ENCODE measurements at regions not wholly inside any gene's neighbourhood (a gene's known extent, or its start where the extent isn't known, plus 50 kb on each side); places are given as distances from the start of the nearest gene placed in this dataset.
A peak's percentile ranks its signal among the peaks of the same experiment; 100 is the strongest.

GRCh38 chr5:116942622-116943021, 368.0 kb upstream of the SEMA6A start (continued):
- TF ChIP-seq ZNF462 (CRISPR knock-in tag; IDR thresholded peaks at IDR 0.05) (no peak), EZH2 (IDR thresholded peaks at IDR 0.05; ENCODE audit: low read depth, unreplicated experiment) (no peak), CREB1 (CRISPR knock-in tag; IDR thresholded peaks at IDR 0.05; ENCODE audit: low read depth) (no peak), EZH2phosphoT487 (IDR thresholded peaks at IDR 0.05; ENCODE audit: unreplicated experiment) (no peak)

GRCh38 chr5:116939641-116940040, 365.0 kb upstream of the SEMA6A start:
- H3F3A ChIP-seq (replicated peaks; ENCODE audit: low read depth) = 0 out of 2 replicates have a peak, but pooled peaks cover 10% of the 10 kb centered on the region
- H3K4me3 Mint-ChIP-seq = no peak overlapping the region
- H3K9me3 Mint-ChIP-seq = no peaks in the 10 kb centered on the region
- no peak overlapping the region for H2AFZ ChIP-seq
- TF ChIP-seq POLR2AphosphoS5 (IDR thresholded peaks at IDR 0.05; ENCODE audit: low read depth) (no peak), ETS1 (IDR thresholded peaks at IDR 0.05) (no peak), NANOG (IDR thresholded peaks at IDR 0.05; ENCODE audit: borderline replicate concordance) (no peak), EZH2phosphoT487 (IDR thresholded peaks at IDR 0.05; ENCODE audit: unreplicated experiment) (no peak), STAT1 (IDR thresholded peaks at IDR 0.05; ENCODE audit: unreplicated experiment) (no peak), ZNF114 (CRISPR knock-in tag; IDR thresholded peaks at IDR 0.05) (no peak), REST (IDR thresholded peaks at IDR 0.05; ENCODE audit: unreplicated experiment) (no peak)
- peaks cover 10% of the 10 kb centered on the region; the same call in 1 of the 2 replicates for H3K9me2 ChIP-seq (ENCODE audit: insufficient read depth)
- peaks cover 40% of the 10 kb centered on the region for H3K4me1 ChIP-seq (ENCODE audit: insufficient read depth)
- peak overlapping the region; percentile 21 for H3K4me2 ChIP-seq
- H3K4me1 Mint-ChIP-seq = peaks cover 38% of the 10 kb centered on the region
- H3K27me3 ChIP-seq (ENCODE audit: insufficient read depth) = no peaks in the 10 kb centered on the region
- DNase-seq (ENCODE audit: low spot score) (no peak), ATAC-seq (no peak)
- H3K27ac ChIP-seq (ENCODE audit: low read depth) = peak overlapping the region; percentile 91
- no peaks in the 10 kb centered on the region for H3K27me3 Mint-ChIP-seq (ENCODE audit: insufficient read depth, low read depth, poor library complexity)
- H3K4me3 ChIP-seq = no peak overlapping the region
- H3K36me3 Mint-ChIP-seq (ENCODE audit: low read depth) = no peaks in the 10 kb centered on the region
- no peaks in the 10 kb centered on the region for H3K36me3 ChIP-seq (ENCODE audit: insufficient read depth)
- H3K79me2 ChIP-seq (replicated peaks; ENCODE audit: insufficient read depth) = no peaks in the 10 kb centered on the region
- no peaks in the 10 kb centered on the region for H4K20me1 ChIP-seq (replicated peaks; ENCODE audit: insufficient read depth)
- no peak overlapping the region for H3K27ac Mint-ChIP-seq

All from GM23338 (cell line).